NCI-H524 treated with DMSO at 0.1 percent for 48 hours (cell line): ENCODE measurements at regions not wholly inside any gene's neighbourhood (a gene's known extent, or its start where the extent isn't known, plus 50 kb on each side); places are given as distances from the start of the nearest gene placed in this dataset.
"Not testable (repeated sequence)": the region's sequence is repeated elsewhere in the genome, so short reads cannot be mapped to it uniquely, and the experiment has no call there.

Source experiments
- DNase-seq: peaks from one replicate; lab custom pipeline; 2025; lab: John Stamatoyannopoulos, UW

GRCh38 chr17:53490447-53490968, 332.2 kb upstream of the KIF2B start:
- DNase-seq, result no peak

- DNase-seq, result no peak
These were observed 339.0 kb upstream of the KIF2B start for GRCh38 chr17:53483704-53484103.

GRCh38 chr17:53475002-53475401, 347.7 kb upstream of the KIF2B start:
- DNase-seq, result no peak

GRCh38 chr17:53472586-53472985, 350.1 kb upstream of the KIF2B start:
- no peak for DNase-seq

GRCh38 chr17:53471514-53471913, 351.2 kb upstream of the KIF2B start:
- no peak for DNase-seq

- DNase-seq, result no peak
These were observed 352.1 kb upstream of the KIF2B start for GRCh38 chr17:53470626-53471025.

GRCh38 chr17:53466733-53467132, 356.0 kb upstream of the KIF2B start:
- no peak for DNase-seq

GRCh38 chr17:53464396-53464795, 358.3 kb upstream of the KIF2B start:
- DNase-seq, result not testable (repeated sequence)

- DNase-seq, result no peak
These were observed 359.4 kb upstream of the KIF2B start for GRCh38 chr17:53463363-53463762.

GRCh38 chr17:53462393-53462811, 360.3 kb upstream of the KIF2B start:
- no peak for DNase-seq

- not testable (repeated sequence) for DNase-seq
These were observed 366.8 kb upstream of the KIF2B start for GRCh38 chr17:53455943-53456342.

- no peak for DNase-seq
These were observed 368.4 kb upstream of the KIF2B start for GRCh38 chr17:53454337-53454736.

- no peak for DNase-seq
These were observed 373.4 kb upstream of the KIF2B start for GRCh38 chr17:53449324-53449723.

GRCh38 chr17:53428913-53429312, 393.8 kb upstream of the KIF2B start:
- DNase-seq, result no peak

- no peak for DNase-seq
These were observed 396.2 kb upstream of the KIF2B start for GRCh38 chr17:53426505-53426904.

- DNase-seq, result no peak
These were observed 402.6 kb upstream of the KIF2B start for GRCh38 chr17:53420035-53420641.

GRCh38 chr17:53409588-53409987, 413.1 kb upstream of the KIF2B start:
- no peak for DNase-seq

- DNase-seq, result no peak
These were observed 415.8 kb upstream of the KIF2B start for GRCh38 chr17:53406907-53407306.

- no peak for DNase-seq
These were observed 431.5 kb upstream of the KIF2B start for GRCh38 chr17:53391197-53391596.

- no peak for DNase-seq
These were observed 432.2 kb upstream of the KIF2B start for GRCh38 chr17:53390575-53390974.

GRCh38 chr17:53387745-53388144, 435.0 kb upstream of the KIF2B start:
- DNase-seq, result no peak

GRCh38 chr17:53353919-53354351, 468.8 kb upstream of the KIF2B start:
- peak; percentile 76 for DNase-seq

GRCh38 chr17:53344778-53345177, 477.9 kb upstream of the KIF2B start:
- DNase-seq, result no peak

- DNase-seq, result no peak
These were observed 486.4 kb upstream of the KIF2B start for GRCh38 chr17:53336281-53336680.
